ENCODE measurements at regions not wholly inside any gene's neighbourhood (a gene's known extent, or its start where the extent isn't known, plus 50 kb on each side); places are given as distances from the start of the nearest gene placed in this dataset.

DNA sequence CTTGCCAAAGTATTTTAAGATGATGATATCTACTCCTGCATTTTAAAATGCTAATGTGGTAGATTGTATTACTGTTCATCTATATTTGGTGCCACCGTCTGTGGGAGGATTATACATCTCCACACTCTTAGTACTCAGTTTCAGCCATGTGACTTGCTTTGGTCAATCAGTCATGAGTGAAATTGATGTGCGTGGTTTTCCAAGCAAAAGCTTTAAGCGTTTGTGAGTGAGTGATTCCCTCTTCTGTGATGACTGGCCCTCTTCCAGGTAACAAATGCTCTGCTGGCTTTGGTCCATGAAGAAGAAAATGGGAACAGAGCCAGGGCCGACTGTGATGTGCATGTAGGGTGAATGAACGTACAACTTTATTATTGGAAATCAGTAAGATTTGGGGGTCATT lies 330.4 kb downstream of the LPIN1 start:
- Histone ChIP-seq H3K4me3 (ENCODE audit: low read length) (no peak overlapping the region), H3K79me2 (ENCODE audit: low read length) (no peaks in the 10 kb centered on the region), H3K9ac (ENCODE audit: low read length) (no peak overlapping the region), H3K27me3 (ENCODE audit: low read depth, low read length) (0 out of 2 replicates have a peak, but pooled peaks cover 3% of the 10 kb centered on the region), H3K4me1 (ENCODE audit: low read length) (no peaks in the 10 kb centered on the region), H3K4me2 (ENCODE audit: low read length) (no peak overlapping the region), H2AFZ (ENCODE audit: low read depth, low read length) (no peak overlapping the region), H4K20me1 (ENCODE audit: insufficient read depth, low read length) (no peaks in the 10 kb centered on the region), H3K9me3 (ENCODE audit: insufficient read depth, low read length) (no peaks in the 10 kb centered on the region), H3K36me3 (replicated peaks; ENCODE audit: low read depth, low read length) (no peaks in the 10 kb centered on the region), H3K27ac (ENCODE audit: low read length) (no peak overlapping the region)
- no peak for TF ChIP-seq EZH2phosphoT487 (IDR thresholded peaks at IDR 0.05; ENCODE audit: low read depth)
- TF ChIP-seq, protein P1, sequence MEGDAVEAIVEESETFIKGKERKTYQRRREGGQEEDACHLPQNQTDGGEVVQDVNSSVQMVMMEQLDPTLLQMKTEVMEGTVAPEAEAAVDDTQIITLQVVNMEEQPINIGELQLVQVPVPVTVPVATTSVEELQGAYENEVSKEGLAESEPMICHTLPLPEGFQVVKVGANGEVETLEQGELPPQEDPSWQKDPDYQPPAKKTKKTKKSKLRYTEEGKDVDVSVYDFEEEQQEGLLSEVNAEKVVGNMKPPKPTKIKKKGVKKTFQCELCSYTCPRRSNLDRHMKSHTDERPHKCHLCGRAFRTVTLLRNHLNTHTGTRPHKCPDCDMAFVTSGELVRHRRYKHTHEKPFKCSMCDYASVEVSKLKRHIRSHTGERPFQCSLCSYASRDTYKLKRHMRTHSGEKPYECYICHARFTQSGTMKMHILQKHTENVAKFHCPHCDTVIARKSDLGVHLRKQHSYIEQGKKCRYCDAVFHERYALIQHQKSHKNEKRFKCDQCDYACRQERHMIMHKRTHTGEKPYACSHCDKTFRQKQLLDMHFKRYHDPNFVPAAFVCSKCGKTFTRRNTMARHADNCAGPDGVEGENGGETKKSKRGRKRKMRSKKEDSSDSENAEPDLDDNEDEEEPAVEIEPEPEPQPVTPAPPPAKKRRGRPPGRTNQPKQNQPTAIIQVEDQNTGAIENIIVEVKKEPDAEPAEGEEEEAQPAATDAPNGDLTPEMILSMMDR (IDR thresholded peaks at IDR 0.05; ENCODE audit: low read depth, low read length) = no peak

DNA sequence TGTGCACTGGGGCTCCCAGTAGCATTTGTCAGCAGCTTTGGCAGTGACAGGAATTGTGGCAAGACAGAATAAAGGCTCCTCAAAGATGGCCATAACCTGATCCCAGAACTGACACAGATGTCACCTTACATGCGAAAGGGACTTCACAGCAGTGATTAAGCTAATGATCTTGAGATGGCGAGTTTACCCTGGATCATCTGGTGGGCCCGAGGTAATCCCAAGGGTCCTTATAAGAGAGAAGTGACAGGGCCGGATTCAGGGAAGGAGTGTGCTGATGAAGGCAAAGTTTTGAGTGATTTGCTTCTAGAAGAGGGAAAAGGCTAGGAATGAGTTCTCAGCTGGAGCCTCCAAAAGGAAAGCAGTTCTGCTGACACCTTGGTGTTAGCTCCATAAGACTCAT lies 333.9 kb downstream of the LPIN1 start:
- Histone ChIP-seq H2AFZ (ENCODE audit: low read depth, low read length) (no peak overlapping the region), H3K27me3 (ENCODE audit: low read depth, low read length) (0 out of 2 replicates have a peak, but pooled peaks cover 3% of the 10 kb centered on the region), H3K4me3 (ENCODE audit: low read length) (no peak overlapping the region), H3K9ac (ENCODE audit: low read length) (no peak overlapping the region), H3K9me3 (ENCODE audit: insufficient read depth, low read length) (no peaks in the 10 kb centered on the region), H4K20me1 (ENCODE audit: insufficient read depth, low read length) (no peaks in the 10 kb centered on the region), H3K79me2 (ENCODE audit: low read length) (no peaks in the 10 kb centered on the region), H3K27ac (ENCODE audit: low read length) (no peak overlapping the region), H3K36me3 (replicated peaks; ENCODE audit: low read depth, low read length) (no peaks in the 10 kb centered on the region), H3K4me1 (ENCODE audit: low read length) (no peaks in the 10 kb centered on the region), H3K4me2 (ENCODE audit: low read length) (no peak overlapping the region)
- TF ChIP-seq EZH2phosphoT487 (IDR thresholded peaks at IDR 0.05; ENCODE audit: low read depth) = no peak
- TF ChIP-seq, protein P1 (IDR thresholded peaks at IDR 0.05; ENCODE audit: low read depth, low read length) = no peak

DNA sequence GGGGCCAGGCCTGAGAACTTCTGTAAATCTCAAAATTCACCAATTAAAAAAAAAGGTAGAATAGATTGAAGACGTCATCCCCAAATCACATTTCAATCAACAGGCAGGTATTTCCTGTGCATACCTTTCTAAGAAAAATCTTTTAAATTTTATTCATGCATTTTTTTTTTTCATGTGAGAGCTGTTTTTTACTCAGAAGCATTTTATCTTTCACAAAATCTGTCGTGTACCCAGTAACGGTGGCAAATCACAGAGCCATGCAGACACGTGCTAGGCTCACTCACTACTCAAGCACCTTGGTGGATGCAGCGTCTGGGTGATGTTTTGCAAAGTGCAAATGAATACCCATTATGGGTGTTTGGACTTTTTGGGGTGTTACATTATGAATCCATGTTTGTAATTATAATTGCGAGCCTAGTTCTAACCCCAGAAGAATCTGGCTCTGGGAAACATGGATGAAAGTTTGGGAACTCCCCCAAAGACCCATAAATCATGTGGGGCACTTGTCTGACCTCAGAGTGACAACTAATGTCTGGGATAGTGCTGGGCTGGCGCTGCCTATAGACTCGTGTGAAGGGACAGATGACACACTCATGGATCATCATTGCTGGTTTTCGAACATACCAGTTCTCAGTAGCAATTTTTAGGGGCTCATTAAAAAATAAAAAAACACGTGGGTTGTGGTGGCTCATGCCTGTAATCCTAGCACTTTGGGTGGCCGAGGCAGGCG lies 335.2 kb downstream of the LPIN1 start:
- no peak overlapping the region for H3K27ac ChIP-seq (ENCODE audit: low read length)
- no peak for TF ChIP-seq EZH2phosphoT487 (IDR thresholded peaks at IDR 0.05; ENCODE audit: low read depth)
- TF ChIP-seq, protein P1 (IDR thresholded peaks at IDR 0.05; ENCODE audit: low read depth, low read length) = no peak
- H3K36me3 ChIP-seq (replicated peaks; ENCODE audit: low read depth, low read length) = no peaks in the 10 kb centered on the region
- H3K9ac ChIP-seq (ENCODE audit: low read length) = no peak overlapping the region
- no peak overlapping the region for H3K4me2 ChIP-seq (ENCODE audit: low read length)
- no peaks in the 10 kb centered on the region for H3K9me3 ChIP-seq (ENCODE audit: insufficient read depth, low read length)
- 0 out of 2 replicates have a peak, but pooled peaks cover 3% of the 10 kb centered on the region for H3K27me3 ChIP-seq (ENCODE audit: low read depth, low read length)
- H3K79me2 ChIP-seq (ENCODE audit: low read length) = no peaks in the 10 kb centered on the region
- no peak overlapping the region for H3K4me3 ChIP-seq (ENCODE audit: low read length)
- H3K4me1 ChIP-seq (ENCODE audit: low read length) = no peaks in the 10 kb centered on the region
- H2AFZ ChIP-seq (ENCODE audit: low read depth, low read length) = no peak overlapping the region
- H4K20me1 ChIP-seq (ENCODE audit: insufficient read depth, low read length) = no peaks in the 10 kb centered on the region

DNA sequence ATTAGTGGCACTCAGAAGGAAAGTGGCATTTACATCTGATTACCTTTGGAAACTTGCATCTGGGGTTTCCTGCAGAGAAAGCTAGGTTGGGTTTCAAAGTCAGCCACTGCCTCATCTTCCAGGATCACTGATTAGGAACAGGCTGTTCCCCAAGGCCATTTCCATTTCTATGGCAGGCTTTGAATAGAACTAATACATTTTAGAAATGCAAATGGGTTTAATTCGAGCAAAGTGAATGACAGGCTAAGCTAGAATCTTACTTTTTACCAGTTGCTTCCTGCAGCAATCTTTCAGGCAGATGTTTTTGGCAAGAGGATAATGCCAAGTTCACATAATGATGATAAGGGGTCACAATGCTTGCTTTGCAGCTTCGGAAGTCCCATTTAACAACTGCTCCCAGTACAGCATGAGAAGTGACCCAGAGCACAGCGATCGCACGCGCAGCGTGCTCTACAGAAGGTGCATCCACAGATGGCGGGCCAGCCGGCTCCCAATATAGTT lies 336.7 kb downstream of the LPIN1 start:
- no peak overlapping the region for H3K4me3 ChIP-seq (ENCODE audit: low read length)
- H3K4me2 ChIP-seq (ENCODE audit: low read length) = no peak overlapping the region
- H2AFZ ChIP-seq (ENCODE audit: low read depth, low read length) = no peak overlapping the region
- H3K36me3 ChIP-seq (replicated peaks; ENCODE audit: low read depth, low read length) = no peaks in the 10 kb centered on the region
- peaks cover 2% of the 10 kb centered on the region; the same call in 1 of the 2 replicates for H3K27me3 ChIP-seq (ENCODE audit: low read depth, low read length)
- H3K4me1 ChIP-seq (ENCODE audit: low read length) = no peaks in the 10 kb centered on the region
- TF ChIP-seq EZH2phosphoT487 (IDR thresholded peaks at IDR 0.05; ENCODE audit: low read depth) = no peak
- TF ChIP-seq, protein P1 (IDR thresholded peaks at IDR 0.05; ENCODE audit: low read depth, low read length) = no peak
- no peak overlapping the region for H3K9ac ChIP-seq (ENCODE audit: low read length)
- no peaks in the 10 kb centered on the region for H4K20me1 ChIP-seq (ENCODE audit: insufficient read depth, low read length)
- no peaks in the 10 kb centered on the region for H3K9me3 ChIP-seq (ENCODE audit: insufficient read depth, low read length)
- no peak overlapping the region for H3K27ac ChIP-seq (ENCODE audit: low read length)
- H3K79me2 ChIP-seq (ENCODE audit: low read length) = no peaks in the 10 kb centered on the region
